Panc1 (cell line): ENCODE measurements at regions not wholly inside any gene's neighbourhood (a gene's known extent, or its start where the extent isn't known, plus 50 kb on each side); places are given as distances from the start of the nearest gene placed in this dataset.

Experiments used
- ATAC-seq: fragments of 200-7000 bp; cut with Tn5 transposase; 2 replicates; pipeline ENCODE4 v1.9.1; 2020; ENCODE audit warnings: mild to moderate bottlenecking, moderate library complexity
- BruUV-seq: library from RNA; stranded (reverse); fragments of 400-500 nt; replicated peaks from 2 replicates; lab custom pipeline; 2021; lab: Mats Ljungman, UMichigan
- CTCF ChIA-PET: fragments of 300-600 bp; sonication (Branson Sonifier 250); formaldehyde crosslinking; loops from one replicate; lab custom pipeline; 2022; ENCODE audit warnings: antibody characterized with exemption; lab: Charles Lee
- POLR2A ChIA-PET: fragments of 300-600 bp; sonication (Branson Sonifier 250); formaldehyde crosslinking; loops from one replicate; lab custom pipeline; 2022; ENCODE audit warnings: antibody characterized with exemption; lab: Charles Lee
- DNase-seq: peaks from one replicate; pipeline ENCODE4 v3.0.0-alpha.2; 2010; ENCODE audit warnings: low read depth, low spot score
- H3K27ac ChIP-seq: 2 replicates; pipeline ENCODE4 v1.5.1; 2011; ENCODE audit warnings: mild to moderate bottlenecking, low read length, inconsistent platforms
- H3K27me3 ChIP-seq: fragments of 200-500 bp; sonication (Bioruptor generic); 2 replicates; pipeline ENCODE4 v1.6.0; 2014; ENCODE audit warnings: low read length, inconsistent platforms; ENCODE audit not compliant: control insufficient read depth, insufficient read depth
- H3K36me3 ChIP-seq: fragments of 200-500 bp; sonication (Bioruptor generic); 2 replicates; pipeline ENCODE4 v1.5.1; 2014; ENCODE audit warnings: inconsistent platforms, mild to moderate bottlenecking, low read length, moderate library complexity; ENCODE audit not compliant: control insufficient read depth, insufficient read depth
- H3K4me1 ChIP-seq: 2 replicates; pipeline ENCODE4 v1.5.1; 2011; ENCODE audit warnings: inconsistent platforms, mild to moderate bottlenecking, low read length, moderate library complexity; ENCODE audit not compliant: control insufficient read depth, insufficient read depth
- H3K4me3 ChIP-seq, 2 experiments: 2 replicates each; pipeline ENCODE4 v1.5.1; 2011 to 2012; ENCODE audit warnings: low read depth in 2 of 2, low read length in 2 of 2, mild to moderate bottlenecking in 2 of 2, inconsistent platforms in 1 of 2, moderate library complexity in 1 of 2
- H3K9me3 ChIP-seq: fragments of 200-500 bp; sonication (Bioruptor generic); 2 replicates; pipeline ENCODE4 v1.5.1; 2014; ENCODE audit warnings: low read depth, mild to moderate bottlenecking, inconsistent platforms, low read length, moderate library complexity; ENCODE audit not compliant: control insufficient read depth, insufficient read depth
- POLR2AphosphoS5 ChIP-seq: IDR thresholded peaks from 2 replicates; pipeline ENCODE4 v1.6.1; 2012; ENCODE audit warnings: mild to moderate bottlenecking, low read depth, low read length, moderate library complexity
- SIN3A ChIP-seq: IDR thresholded peaks from 2 replicates; pipeline ENCODE4 v1.6.1; 2012; ENCODE audit warnings: low read depth, mild to moderate bottlenecking, low read length, moderate library complexity, borderline replicate concordance; ENCODE audit not compliant: insufficient read depth
- TCF7L2 ChIP-seq: IDR thresholded peaks from 2 replicates; pipeline ENCODE4 v1.6.1; 2011; ENCODE audit warnings: mild to moderate bottlenecking, low read depth, low read length, inconsistent platforms
- in situ Hi-C: cut with HindIII; loops from 2 replicates; pipeline ENCODE4 v1.10.0; 2016; ENCODE audit warnings: low sequenced_read_pairs, low pct_unique_long_range_greater_than_20kb
- intact Hi-C: fragments of 100-400 bp; cut with micrococcal nuclease; formaldehyde crosslinking; loops from one replicate; pipeline ENCODE4 v1.10.0; 2022; ENCODE audit not compliant: unreplicated experiment
- TF ChIP-seq, protein P1 (sequence below): fragments of 450-650 bp; IDR thresholded peaks from 2 replicates; pipeline ENCODE4 v1.5.1; 2017; ENCODE audit warnings: mild to moderate bottlenecking
- TF ChIP-seq, protein P2 (sequence below), 2 experiments: IDR thresholded peaks; 2 replicates each; pipeline ENCODE4 v1.6.1; 2011 to 2012; ENCODE audit warnings: low read depth in 2 of 2, control low read depth in 1 of 2, low read length in 1 of 2, mild to moderate bottlenecking in 1 of 2, moderate library complexity in 1 of 2; ENCODE audit not compliant: insufficient read depth in 1 of 2

DNA sequence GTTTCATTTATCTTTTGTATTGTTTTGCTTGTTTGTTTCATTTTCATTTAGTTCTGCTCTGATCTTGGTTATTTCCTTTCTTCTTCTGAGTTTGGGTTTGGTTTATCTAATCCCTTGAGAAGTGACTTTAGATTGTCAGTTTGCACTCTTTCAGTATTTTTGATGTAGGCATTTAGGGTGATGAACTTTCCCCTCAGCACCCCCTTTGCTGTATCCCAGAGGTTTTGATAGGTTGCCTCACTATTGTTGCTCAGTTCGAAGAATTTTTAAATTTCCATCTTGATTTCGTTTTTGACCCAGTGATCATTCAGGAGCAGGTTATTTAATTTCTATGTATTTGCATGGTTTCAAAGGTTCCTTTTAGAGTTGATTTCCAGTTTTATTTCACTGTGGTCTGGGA lies 119.6 kb upstream of the SSTR4 start:
- Histone ChIP-seq H3K9me3 (no peaks in the 10 kb centered on the region), H3K27me3 (no peaks in the 10 kb centered on the region; the same call in 1 of the 2 replicates), H3K4me1 (no peaks in the 10 kb centered on the region), H3K4me3 (no peak overlapping the region), H3K36me3 (no peaks in the 10 kb centered on the region; the same call in 1 of the 2 replicates), H3K27ac (no peak overlapping the region)
- ChIA-PET CTCF (no interaction called here), POLR2A (no interaction called here)
- in situ Hi-C loops (no loop called here), intact Hi-C loops (no loop called here)
- ATAC-seq (no peak), DNase-seq (no peak)
- TF ChIP-seq, protein P1, sequence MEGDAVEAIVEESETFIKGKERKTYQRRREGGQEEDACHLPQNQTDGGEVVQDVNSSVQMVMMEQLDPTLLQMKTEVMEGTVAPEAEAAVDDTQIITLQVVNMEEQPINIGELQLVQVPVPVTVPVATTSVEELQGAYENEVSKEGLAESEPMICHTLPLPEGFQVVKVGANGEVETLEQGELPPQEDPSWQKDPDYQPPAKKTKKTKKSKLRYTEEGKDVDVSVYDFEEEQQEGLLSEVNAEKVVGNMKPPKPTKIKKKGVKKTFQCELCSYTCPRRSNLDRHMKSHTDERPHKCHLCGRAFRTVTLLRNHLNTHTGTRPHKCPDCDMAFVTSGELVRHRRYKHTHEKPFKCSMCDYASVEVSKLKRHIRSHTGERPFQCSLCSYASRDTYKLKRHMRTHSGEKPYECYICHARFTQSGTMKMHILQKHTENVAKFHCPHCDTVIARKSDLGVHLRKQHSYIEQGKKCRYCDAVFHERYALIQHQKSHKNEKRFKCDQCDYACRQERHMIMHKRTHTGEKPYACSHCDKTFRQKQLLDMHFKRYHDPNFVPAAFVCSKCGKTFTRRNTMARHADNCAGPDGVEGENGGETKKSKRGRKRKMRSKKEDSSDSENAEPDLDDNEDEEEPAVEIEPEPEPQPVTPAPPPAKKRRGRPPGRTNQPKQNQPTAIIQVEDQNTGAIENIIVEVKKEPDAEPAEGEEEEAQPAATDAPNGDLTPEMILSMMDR: no peak
- TF ChIP-seq SIN3A (no peak), POLR2AphosphoS5 (no peak), TCF7L2 (no peak)
- TF ChIP-seq, protein P2, sequence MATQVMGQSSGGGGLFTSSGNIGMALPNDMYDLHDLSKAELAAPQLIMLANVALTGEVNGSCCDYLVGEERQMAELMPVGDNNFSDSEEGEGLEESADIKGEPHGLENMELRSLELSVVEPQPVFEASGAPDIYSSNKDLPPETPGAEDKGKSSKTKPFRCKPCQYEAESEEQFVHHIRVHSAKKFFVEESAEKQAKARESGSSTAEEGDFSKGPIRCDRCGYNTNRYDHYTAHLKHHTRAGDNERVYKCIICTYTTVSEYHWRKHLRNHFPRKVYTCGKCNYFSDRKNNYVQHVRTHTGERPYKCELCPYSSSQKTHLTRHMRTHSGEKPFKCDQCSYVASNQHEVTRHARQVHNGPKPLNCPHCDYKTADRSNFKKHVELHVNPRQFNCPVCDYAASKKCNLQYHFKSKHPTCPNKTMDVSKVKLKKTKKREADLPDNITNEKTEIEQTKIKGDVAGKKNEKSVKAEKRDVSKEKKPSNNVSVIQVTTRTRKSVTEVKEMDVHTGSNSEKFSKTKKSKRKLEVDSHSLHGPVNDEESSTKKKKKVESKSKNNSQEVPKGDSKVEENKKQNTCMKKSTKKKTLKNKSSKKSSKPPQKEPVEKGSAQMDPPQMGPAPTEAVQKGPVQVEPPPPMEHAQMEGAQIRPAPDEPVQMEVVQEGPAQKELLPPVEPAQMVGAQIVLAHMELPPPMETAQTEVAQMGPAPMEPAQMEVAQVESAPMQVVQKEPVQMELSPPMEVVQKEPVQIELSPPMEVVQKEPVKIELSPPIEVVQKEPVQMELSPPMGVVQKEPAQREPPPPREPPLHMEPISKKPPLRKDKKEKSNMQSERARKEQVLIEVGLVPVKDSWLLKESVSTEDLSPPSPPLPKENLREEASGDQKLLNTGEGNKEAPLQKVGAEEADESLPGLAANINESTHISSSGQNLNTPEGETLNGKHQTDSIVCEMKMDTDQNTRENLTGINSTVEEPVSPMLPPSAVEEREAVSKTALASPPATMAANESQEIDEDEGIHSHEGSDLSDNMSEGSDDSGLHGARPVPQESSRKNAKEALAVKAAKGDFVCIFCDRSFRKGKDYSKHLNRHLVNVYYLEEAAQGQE (IDR thresholded peaks at IDR 0.05; ENCODE audit: insufficient read depth in 1 of 2, low read depth in 2 of 2, low read length in 1 of 2): no peak
- no TSS peak for BruUV-seq

DNA sequence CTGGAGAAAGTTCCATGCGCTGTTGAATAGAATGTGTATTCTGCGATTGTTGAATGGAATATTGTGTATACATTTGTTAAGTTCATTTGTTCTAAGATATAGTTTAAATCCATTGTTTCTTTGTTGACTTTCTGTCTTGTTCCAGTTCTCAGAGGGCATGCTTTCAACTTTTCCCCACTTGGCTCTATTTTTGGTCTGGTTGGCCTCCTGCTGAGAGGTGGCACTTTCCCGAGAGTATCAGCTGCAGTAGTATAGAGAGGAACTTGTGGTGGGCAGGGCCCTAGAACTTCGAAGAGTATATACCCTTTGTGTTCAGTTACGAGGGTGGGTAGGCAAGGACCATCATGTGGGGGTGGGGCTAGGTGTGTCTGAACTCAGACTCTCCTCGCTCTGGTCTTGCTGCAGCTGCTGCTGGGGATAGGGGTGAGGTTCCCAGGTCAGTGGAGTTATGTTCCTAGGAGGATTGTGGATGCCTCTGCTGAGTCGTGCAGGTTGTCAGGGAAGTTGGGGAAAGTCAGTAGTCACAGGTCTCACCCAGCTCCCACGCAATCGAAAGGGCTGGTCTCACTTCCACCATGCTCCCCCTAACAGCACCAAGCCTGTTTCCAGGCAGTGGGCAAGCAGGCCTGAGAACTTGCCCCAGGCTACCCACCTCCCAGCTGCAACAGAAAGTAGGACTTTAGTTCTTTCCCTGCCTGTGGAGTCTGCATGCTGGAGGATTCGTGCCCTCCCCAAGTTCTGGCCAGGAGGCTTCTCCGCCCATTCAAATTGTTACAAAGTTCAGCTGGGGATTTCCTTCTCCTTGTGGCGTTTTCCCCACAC lies 118.9 kb upstream of the SSTR4 start:
- TF ChIP-seq, protein P2 (IDR thresholded peaks at IDR 0.05; ENCODE audit: insufficient read depth in 1 of 2, low read depth in 2 of 2, low read length in 1 of 2): no peak
- TF ChIP-seq, protein P1: no peak
- no peak for TF ChIP-seq TCF7L2
- no peak overlapping the region for H3K27ac ChIP-seq
- no peaks in the 10 kb centered on the region for H3K4me1 ChIP-seq
- H3K27me3 ChIP-seq: no peaks in the 10 kb centered on the region; the same call in 1 of the 2 replicates
- CTCF ChIA-PET: no interaction called here
- H3K36me3 ChIP-seq: no peaks in the 10 kb centered on the region; the same call in 1 of the 2 replicates
- in situ Hi-C loops (no loop called here), intact Hi-C loops (no loop called here)
- ATAC-seq (no peak), DNase-seq (no peak)
- no TSS peak for BruUV-seq
- H3K4me3 ChIP-seq: no peak overlapping the region
- H3K9me3 ChIP-seq: no peaks in the 10 kb centered on the region
- POLR2A ChIA-PET: no interaction called here
